ENCODE measurements at regions not wholly inside any gene's neighbourhood (a gene's known extent, or its start where the extent isn't known, plus 50 kb on each side); places are given as distances from the start of the nearest gene placed in this dataset.

- Histone ChIP-seq H2AK5ac (ENCODE audit: insufficient read length, low read length) (no peak overlapping the region), H2BK5ac (ENCODE audit: insufficient read length, low read length) (no peak overlapping the region), H3K79me1 (ENCODE audit: insufficient read depth, low read depth, low read length, poor library complexity, severe bottlenecking) (no peaks in the 10 kb centered on the region), H3K18ac (ENCODE audit: insufficient read length, low read depth, low read length) (no peak overlapping the region), H3K9me3 (ENCODE audit: control insufficient read depth, low read depth, low read length) (no peaks in the 10 kb centered on the region), H2BK120ac (ENCODE audit: low read depth, low read length, poor library complexity, severe bottlenecking) (no peak overlapping the region), H2BK12ac (ENCODE audit: insufficient read length, low read depth, low read length) (no peak overlapping the region), H2BK15ac (ENCODE audit: low read depth, low read length) (no peak overlapping the region), H3K4me2 (ENCODE audit: insufficient read depth, insufficient read length, low read length) (no peak overlapping the region), H3K27me3 (ENCODE audit: insufficient read depth, low read length) (no peaks in the 10 kb centered on the region), H4K91ac (ENCODE audit: insufficient read length, low read depth, low read length) (no peak overlapping the region), H3T11ph (ENCODE audit: low read length) (no peak overlapping the region), H3K27ac (ENCODE audit: insufficient read length, low read depth, low read length) (no peak overlapping the region), H2AFZ (ENCODE audit: low read length) (no peak overlapping the region), H3K79me2 (ENCODE audit: insufficient read depth, low read length) (no peaks in the 10 kb centered on the region), H4K5ac (ENCODE audit: insufficient read length, low read depth, low read length) (no peak overlapping the region), H3K14ac (ENCODE audit: insufficient read depth, low read length) (no peak overlapping the region), H3K4me1 (ENCODE audit: insufficient read depth, low read length) (no peaks in the 10 kb centered on the region; the same call in 1 of the 2 replicates), H3K56ac (ENCODE audit: insufficient read length, low read depth, low read length) (no peak overlapping the region), H3K23ac (ENCODE audit: insufficient read length, low read depth, low read length) (no peak overlapping the region), H3K9ac (ENCODE audit: extremely low read depth, insufficient read length, low read length) (no peak overlapping the region), H3K4ac (ENCODE audit: low read depth, low read length) (no peak overlapping the region), H4K20me1 (ENCODE audit: control insufficient read depth, insufficient read depth, insufficient read length) (no peaks in the 10 kb centered on the region), H4K8ac (replicated peaks; ENCODE audit: insufficient read length, low read depth, low read length) (no peak overlapping the region), H3K23me2 (ENCODE audit: insufficient read length, low read depth, low read length, poor library complexity, severe bottlenecking) (no peaks in the 10 kb centered on the region), H2BK20ac (ENCODE audit: low read depth, low read length, poor library complexity, severe bottlenecking) (no peak overlapping the region)
- no peak overlapping the region for H3K4me3 Mint-ChIP-seq
- H3K27me3 Mint-ChIP-seq (ENCODE audit: low read depth), result no peaks in the 10 kb centered on the region
- H3K27ac Mint-ChIP-seq, result no peak overlapping the region
- WGBS (ENCODE audit: extremely low coverage, insufficient read length, low lambda C conversion rate), result no CpG with 5 or more reads among the region's 4 CpGs
- peaks cover 6% of the 10 kb centered on the region in 2 experiments; a peak in 3 of 4 replicates for H3K4me1 Mint-ChIP-seq
- no peaks in the 10 kb centered on the region for H3K36me3 Mint-ChIP-seq (ENCODE audit: insufficient read depth in 1 of 3, low read depth in 3 of 3)
- no peak for TF ChIP-seq CTCF (conservative IDR thresholded peaks at IDR 0.05)
- no peak for DNase-seq
- no peaks in the 10 kb centered on the region; a peak in 1 of 5 replicates for H3K9me3 Mint-ChIP-seq
Measured at GRCh38 chr5:107232788-107233187, 437.9 kb downstream of the EFNA5 start.
